ENCODE measurements at regions not wholly inside any gene's neighbourhood (a gene's known extent, or its start where the extent isn't known, plus 50 kb on each side); places are given as distances from the start of the nearest gene placed in this dataset.

DNA sequence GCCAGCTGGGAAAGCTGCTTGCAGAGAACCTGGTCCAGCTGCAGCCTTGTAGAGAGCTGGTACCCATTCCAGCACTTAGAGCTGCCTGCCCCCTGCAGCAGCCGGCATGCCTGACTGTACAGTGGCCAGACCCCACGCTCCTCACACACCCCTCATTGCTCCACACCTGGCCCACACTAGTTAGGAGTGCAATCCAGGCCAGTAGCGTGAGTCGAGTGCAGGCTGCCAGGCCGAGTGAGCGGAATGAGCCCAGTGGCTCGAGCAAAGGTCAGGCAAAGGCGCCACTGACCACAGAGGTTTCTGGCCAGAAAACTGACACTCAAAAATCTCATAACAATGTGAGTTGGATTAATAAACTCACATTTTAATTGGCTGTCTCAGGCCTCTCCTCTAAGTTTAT is 921.7 kb upstream of the KCND2 start:
- TF ChIP-seq, protein P1, sequence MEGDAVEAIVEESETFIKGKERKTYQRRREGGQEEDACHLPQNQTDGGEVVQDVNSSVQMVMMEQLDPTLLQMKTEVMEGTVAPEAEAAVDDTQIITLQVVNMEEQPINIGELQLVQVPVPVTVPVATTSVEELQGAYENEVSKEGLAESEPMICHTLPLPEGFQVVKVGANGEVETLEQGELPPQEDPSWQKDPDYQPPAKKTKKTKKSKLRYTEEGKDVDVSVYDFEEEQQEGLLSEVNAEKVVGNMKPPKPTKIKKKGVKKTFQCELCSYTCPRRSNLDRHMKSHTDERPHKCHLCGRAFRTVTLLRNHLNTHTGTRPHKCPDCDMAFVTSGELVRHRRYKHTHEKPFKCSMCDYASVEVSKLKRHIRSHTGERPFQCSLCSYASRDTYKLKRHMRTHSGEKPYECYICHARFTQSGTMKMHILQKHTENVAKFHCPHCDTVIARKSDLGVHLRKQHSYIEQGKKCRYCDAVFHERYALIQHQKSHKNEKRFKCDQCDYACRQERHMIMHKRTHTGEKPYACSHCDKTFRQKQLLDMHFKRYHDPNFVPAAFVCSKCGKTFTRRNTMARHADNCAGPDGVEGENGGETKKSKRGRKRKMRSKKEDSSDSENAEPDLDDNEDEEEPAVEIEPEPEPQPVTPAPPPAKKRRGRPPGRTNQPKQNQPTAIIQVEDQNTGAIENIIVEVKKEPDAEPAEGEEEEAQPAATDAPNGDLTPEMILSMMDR (IDR thresholded peaks at IDR 0.05) = no peak
- TF ChIP-seq EP300 (IDR thresholded peaks at IDR 0.05) (no peak), POLR2A (IDR thresholded peaks at IDR 0.05) (no peak), POLR2AphosphoS5 (IDR thresholded peaks at IDR 0.05) (no peak)

DNA sequence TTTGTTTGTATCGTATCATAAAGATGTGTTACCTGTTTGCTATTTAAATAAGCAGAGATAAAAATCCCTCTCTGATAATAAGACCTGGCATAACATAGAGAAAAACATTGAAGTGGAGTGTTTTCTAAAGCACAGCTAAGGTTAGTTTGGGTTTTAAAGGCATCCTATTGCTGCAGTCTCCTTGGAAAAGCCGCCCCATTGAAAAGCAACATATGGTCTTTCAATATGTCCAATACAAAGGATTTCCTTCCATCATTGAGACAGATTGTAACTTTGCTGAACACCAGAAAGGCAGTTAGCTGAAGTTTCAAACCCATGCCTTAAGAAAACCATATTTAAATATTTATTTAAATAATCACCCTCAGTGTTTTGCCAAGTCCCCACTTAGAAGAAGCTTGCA is 898.5 kb upstream of the KCND2 start:
- 75% methylated on average over 2 of the region's 2 CpGs for WGBS
- TF ChIP-seq, protein P1 (IDR thresholded peaks at IDR 0.05) = no peak
- TF ChIP-seq EP300 (IDR thresholded peaks at IDR 0.05) = no peak
- TF ChIP-seq POLR2A (IDR thresholded peaks at IDR 0.05) = no peak
- TF ChIP-seq POLR2AphosphoS5 (IDR thresholded peaks at IDR 0.05) = no peak
- H3K27me3 ChIP-seq = no peaks in the 10 kb centered on the region
- no peak overlapping the region for H3K27ac ChIP-seq
- H3K36me3 ChIP-seq = no peaks in the 10 kb centered on the region
- no peak overlapping the region for H3K4me3 ChIP-seq
- no peak for DNase-seq (ENCODE audit: low spot score in 2 of 2)
- H3K9me3 ChIP-seq = no peaks in the 10 kb centered on the region
- H3K4me1 ChIP-seq = no peaks in the 10 kb centered on the region

More for the DNA sequence above, 921.7 kb upstream of the KCND2 start:
- Histone ChIP-seq H3K9me3 (no peaks in the 10 kb centered on the region), H3K4me3 (no peak overlapping the region), H3K27me3 (no peaks in the 10 kb centered on the region), H3K4me1 (no peaks in the 10 kb centered on the region), H3K27ac (no peak overlapping the region), H3K36me3 (no peaks in the 10 kb centered on the region)
- no peak for DNase-seq (ENCODE audit: low spot score in 2 of 2)
- whole genome bisulfite sequencing = 92% methylated on average over 8 of the region's 8 CpGs

DNA sequence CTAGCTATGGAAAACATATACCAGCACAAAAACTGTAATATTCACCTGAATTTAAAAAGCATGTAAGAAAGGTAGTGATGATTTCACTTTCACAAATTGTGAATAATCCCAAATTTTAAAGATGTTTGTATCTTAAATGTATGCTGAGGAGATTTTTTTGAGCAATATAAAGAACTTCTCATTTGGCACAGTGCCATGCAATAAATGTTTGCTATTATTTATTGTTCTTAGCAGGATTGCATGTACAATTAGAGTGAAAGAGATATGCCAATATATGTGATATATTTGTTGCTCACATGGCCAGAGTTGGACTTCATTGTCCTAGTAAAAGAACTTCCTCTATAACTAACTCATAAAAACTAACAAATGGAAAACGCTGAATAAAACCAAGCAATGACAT is 895.1 kb upstream of the KCND2 start:
- no peaks in the 10 kb centered on the region for H3K9me3 ChIP-seq
- no peaks in the 10 kb centered on the region for H3K4me1 ChIP-seq
- H3K36me3 ChIP-seq = no peaks in the 10 kb centered on the region
- H3K27ac ChIP-seq = no peak overlapping the region
- no peak overlapping the region for H3K4me3 ChIP-seq
- TF ChIP-seq POLR2A (IDR thresholded peaks at IDR 0.05) = no peak
- TF ChIP-seq, protein P1 (IDR thresholded peaks at IDR 0.05) = no peak
- no peak for TF ChIP-seq POLR2AphosphoS5 (IDR thresholded peaks at IDR 0.05)
- TF ChIP-seq EP300 (IDR thresholded peaks at IDR 0.05) = no peak
- no peaks in the 10 kb centered on the region for H3K27me3 ChIP-seq
- DNase-seq (ENCODE audit: low spot score in 2 of 2) = no peak
- WGBS = 69% methylated on average over 1 of the region's 1 CpG

DNA sequence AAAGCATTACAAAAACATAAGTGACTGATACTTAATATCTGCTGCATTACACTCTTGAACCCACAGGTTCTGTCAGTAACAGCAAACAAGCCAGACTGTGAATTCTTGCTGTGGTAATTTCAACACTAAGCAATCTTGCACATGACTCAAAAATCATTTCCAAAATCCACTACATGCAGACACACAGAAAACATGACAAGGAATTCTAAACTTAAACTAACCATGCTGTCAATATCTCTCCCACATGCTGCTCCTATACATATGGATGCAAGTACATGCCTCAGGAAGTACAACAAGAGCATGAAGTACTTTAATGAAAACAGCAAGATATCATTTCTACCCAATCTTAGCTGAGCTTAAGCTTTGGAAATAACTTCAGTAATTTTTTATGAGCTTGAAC is 890.2 kb upstream of the KCND2 start:
- Histone ChIP-seq H3K4me1 (no peaks in the 10 kb centered on the region), H3K27ac (no peak overlapping the region), H3K36me3 (no peaks in the 10 kb centered on the region), H3K27me3 (no peaks in the 10 kb centered on the region), H3K4me3 (no peak overlapping the region), H3K9me3 (no peaks in the 10 kb centered on the region)
- no peak for TF ChIP-seq POLR2A (IDR thresholded peaks at IDR 0.05)
- no peak for TF ChIP-seq EP300 (IDR thresholded peaks at IDR 0.05)
- TF ChIP-seq, protein P1 (IDR thresholded peaks at IDR 0.05) = no peak
- no peak for TF ChIP-seq POLR2AphosphoS5 (IDR thresholded peaks at IDR 0.05)
- no peak for DNase-seq (ENCODE audit: low spot score in 2 of 2)

DNA sequence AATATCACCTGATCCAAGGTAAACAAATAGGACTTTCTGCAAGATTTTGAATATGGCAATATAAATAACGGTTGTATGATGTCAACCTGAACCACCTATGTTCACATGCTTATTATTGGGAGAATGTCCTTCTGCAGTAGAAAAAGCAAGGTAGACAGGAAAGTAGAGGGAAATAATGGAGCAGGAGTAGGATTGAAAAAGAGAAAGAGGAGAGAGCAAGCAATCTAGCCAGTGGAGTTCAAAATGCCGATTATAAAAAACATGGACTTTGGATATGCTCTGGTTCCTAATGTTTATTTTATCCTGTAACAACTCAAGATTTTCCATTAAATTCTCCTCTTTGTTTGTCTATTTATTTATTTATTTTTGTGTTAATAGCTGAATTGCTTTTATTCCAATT is 878.0 kb upstream of the KCND2 start:
- no peak for DNase-seq (ENCODE audit: low spot score in 2 of 2)
- Histone ChIP-seq H3K27me3 (no peaks in the 10 kb centered on the region), H3K27ac (no peak overlapping the region), H3K9me3 (no peaks in the 10 kb centered on the region), H3K36me3 (no peaks in the 10 kb centered on the region), H3K4me3 (no peak overlapping the region), H3K4me1 (no peaks in the 10 kb centered on the region)
- 93% methylated on average over 2 of the region's 2 CpGs for WGBS
- TF ChIP-seq POLR2AphosphoS5 (IDR thresholded peaks at IDR 0.05) (no peak), EP300 (IDR thresholded peaks at IDR 0.05) (no peak), POLR2A (IDR thresholded peaks at IDR 0.05) (no peak)
- TF ChIP-seq, protein P1 (IDR thresholded peaks at IDR 0.05) = no peak
